Retinal pigment epithelial cell (primary cell): ENCODE measurements at regions not wholly inside any gene's neighbourhood (a gene's known extent, or its start where the extent isn't known, plus 50 kb on each side); places are given as distances from the start of the nearest gene placed in this dataset.
"Not testable (repeated sequence)": the region's sequence is repeated elsewhere in the genome, so short reads cannot be mapped to it uniquely, and the experiment has no call there.

Source experiments
- DNase-seq: peaks from one replicate; pipeline ENCODE4 v3.0.0-alpha.2; 2010; ENCODE audit warnings: low read depth
- H3K4me3 ChIP-seq: 2 replicates; pipeline ENCODE4 v1.5.1; 2011; ENCODE audit warnings: mild to moderate bottlenecking, low read length, control low read depth, moderate library complexity
- TF ChIP-seq, protein P1 (sequence below): conservative IDR thresholded peaks from 2 replicates; pipeline ENCODE4 v1.5.1; 2011; ENCODE audit warnings: low read depth, low read length, control low read depth, inconsistent platforms

DNA sequence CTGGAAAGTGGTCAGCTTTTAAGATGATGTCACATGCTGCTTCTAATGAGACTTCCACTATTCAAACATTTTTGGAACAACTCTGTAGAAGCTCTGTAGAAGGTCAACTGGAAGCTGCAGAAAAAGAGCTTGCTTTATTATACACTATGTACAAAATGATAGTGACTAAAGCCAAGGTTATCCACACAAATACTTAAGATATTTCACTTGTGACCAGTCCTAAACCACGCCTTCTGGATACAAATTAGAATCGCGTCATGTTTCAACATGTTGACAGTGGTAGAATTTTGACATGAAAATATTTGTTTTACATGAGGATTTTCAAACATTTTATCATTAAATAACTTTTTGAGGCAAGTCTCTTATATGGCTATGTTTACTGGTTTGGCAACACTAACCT, 499.6 kb upstream of the PHF14 start:
- TF ChIP-seq, protein P1, sequence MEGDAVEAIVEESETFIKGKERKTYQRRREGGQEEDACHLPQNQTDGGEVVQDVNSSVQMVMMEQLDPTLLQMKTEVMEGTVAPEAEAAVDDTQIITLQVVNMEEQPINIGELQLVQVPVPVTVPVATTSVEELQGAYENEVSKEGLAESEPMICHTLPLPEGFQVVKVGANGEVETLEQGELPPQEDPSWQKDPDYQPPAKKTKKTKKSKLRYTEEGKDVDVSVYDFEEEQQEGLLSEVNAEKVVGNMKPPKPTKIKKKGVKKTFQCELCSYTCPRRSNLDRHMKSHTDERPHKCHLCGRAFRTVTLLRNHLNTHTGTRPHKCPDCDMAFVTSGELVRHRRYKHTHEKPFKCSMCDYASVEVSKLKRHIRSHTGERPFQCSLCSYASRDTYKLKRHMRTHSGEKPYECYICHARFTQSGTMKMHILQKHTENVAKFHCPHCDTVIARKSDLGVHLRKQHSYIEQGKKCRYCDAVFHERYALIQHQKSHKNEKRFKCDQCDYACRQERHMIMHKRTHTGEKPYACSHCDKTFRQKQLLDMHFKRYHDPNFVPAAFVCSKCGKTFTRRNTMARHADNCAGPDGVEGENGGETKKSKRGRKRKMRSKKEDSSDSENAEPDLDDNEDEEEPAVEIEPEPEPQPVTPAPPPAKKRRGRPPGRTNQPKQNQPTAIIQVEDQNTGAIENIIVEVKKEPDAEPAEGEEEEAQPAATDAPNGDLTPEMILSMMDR = no peak
- no peak for DNase-seq
- no peak overlapping the region for H3K4me3 ChIP-seq

DNA sequence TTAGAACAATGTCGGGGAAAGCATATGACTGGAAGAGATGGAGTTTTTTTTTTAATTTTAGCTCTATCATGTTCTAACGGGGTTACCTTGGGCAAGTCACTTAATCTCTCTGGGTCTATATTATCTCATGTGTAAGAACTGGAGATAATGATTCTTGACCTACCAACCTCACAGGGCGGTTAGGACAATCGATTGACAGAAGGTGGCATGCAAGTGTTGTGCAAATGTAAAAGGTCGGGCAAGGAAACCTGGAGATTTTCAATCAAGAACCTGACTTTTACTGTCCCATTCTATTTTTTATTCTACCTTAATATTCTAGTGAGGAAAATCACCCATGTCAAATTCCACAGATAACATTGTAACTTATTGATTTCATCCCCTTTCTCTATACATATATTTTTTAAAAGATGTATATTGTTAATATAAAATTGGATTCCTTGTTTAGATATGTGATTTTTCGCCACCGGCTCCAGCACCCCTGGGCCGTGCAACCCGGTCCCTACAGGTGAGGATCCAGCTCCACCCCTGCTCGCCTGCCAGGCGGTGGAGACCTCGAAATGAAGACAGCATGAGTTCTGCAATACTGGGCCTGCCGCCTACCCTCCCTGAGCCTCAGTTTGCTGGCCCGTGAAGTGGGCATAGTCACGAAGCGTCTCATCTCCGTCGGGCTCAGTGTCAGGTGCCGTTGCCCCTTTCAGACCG, 497.6 kb upstream of the PHF14 start:
- no peak for DNase-seq
- TF ChIP-seq, protein P1 = no peak
- no peak overlapping the region for H3K4me3 ChIP-seq

DNA sequence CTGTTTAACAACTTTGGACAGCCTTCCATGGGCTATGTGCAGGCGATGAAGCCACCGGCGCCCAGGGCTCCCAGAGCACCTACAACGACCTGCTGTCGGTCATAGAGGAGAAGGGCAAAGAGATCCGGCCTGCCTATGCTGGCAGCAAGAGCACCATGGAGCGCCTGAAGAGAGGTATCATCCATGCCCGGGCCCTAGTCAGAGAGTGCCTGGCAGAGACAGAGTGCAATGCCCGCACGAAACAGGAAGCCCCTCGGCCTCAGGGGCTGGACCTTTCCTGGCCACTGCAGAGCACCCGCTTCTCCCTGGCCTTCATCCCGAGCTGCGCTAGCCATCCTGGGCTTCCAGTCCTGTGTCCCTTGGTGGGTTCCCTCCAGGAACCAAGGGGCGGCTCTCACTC, 497.0 kb upstream of the PHF14 start:
- no peak for DNase-seq
- TF ChIP-seq, protein P1 = no peak
- H3K4me3 ChIP-seq = no peak overlapping the region

DNA sequence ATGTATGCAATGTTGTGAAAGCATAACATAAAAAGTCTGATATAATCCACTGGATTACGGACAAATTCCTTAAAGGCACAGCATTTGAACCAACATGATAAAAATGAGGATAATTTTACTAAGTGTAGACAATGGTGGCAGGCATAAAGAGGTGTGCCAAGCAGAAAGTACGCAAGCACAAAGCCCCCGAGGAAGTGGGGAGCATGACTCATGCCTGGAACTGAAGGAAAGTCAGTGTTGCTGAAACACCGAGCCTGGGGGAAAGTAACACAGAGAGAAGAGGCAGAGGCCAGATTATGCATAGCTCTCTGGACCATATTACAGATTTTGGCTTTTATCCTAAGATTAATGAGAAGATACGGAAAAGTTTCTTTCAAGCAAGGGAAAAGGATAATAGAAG, 490.0 kb upstream of the PHF14 start:
- H3K4me3 ChIP-seq = no peak overlapping the region
- TF ChIP-seq, protein P1 = no peak
- no peak for DNase-seq

DNA sequence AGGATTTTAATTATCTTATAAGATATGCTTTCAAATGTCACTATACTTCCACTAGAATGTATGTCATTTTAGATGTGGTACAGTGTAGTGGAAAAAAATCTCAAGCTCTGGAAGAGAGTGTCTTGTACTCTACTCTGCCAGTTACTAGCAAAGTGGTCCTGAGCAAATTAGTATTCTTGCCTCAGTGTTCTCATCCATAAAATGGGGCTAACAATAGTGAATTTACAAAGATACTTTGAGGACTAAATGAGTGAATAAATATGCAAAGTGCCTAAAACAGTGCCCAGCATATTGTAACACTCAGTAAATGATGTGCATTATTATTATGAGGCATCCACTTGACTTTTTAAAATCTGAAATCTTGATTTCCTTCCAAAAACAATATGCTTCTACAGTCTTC, 488.9 kb upstream of the PHF14 start:
- no peak overlapping the region for H3K4me3 ChIP-seq
- TF ChIP-seq, protein P1 = no peak
- no peak for DNase-seq

DNA sequence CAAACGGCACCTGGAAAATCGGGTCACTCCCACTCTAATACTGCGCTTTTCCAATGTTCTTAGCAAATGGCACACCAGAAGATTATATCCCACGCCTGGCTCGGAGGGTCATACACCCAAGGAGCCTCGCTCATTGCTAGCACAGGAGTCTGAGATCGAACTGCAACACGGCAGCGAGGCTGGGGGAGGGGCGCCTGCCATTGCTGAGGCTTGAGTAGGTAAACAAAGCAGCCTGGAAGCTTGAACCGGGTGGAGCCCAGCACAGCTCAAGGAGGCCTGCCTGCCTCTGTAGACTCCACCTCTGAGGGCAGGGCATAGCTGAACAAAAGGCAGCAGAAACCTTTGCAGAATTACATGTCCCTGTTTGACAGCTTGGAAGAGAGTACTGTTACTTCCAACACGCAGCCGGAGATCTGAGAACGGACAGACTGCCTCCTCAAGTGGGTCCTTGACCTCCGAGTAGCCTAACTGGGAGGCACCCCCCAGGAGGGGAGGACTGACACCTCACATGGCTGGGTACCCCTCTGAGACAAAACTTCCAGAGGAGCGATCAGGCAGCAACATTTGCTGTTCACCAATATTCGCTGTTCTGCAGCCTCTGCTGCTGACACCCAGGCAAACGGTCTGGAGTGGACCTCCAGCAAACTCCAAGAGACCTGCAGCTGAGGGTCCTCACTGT, 472.3 kb upstream of the PHF14 start:
- not testable (repeated sequence) for H3K4me3 ChIP-seq, DNase-seq

DNA sequence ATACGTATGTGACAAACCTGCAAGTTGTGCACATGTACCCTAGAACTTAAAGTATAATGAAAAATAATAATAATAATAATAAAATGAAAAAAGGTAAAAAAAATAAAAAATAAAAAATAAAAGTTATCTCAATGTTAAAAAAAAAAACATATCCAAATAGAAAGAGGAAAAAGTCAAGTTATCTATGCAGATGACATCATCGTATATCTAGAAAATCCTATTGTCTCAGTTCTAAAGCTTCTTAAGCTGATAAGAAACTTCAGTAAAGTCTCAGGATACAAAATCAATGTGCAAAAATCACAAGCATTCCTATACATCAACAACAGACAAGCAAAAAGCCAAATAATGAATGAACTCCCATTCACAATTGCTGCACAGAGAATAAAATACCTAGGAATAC, 466.6 kb upstream of the PHF14 start:
- H3K4me3 ChIP-seq = no peak overlapping the region
- TF ChIP-seq, protein P1 = no peak
- no peak for DNase-seq
